NCI-H2171 treated with DMSO at 0.1 percent for 48 hours (cell line): ENCODE measurements at regions not wholly inside any gene's neighbourhood (a gene's known extent, or its start where the extent isn't known, plus 50 kb on each side); places are given as distances from the start of the nearest gene placed in this dataset.

Experiments used
- DNase-seq: peaks from one replicate; lab custom pipeline; 2025; lab: John Stamatoyannopoulos, UW

GRCh38 chr3:166205158-166205557 lies 367.9 kb upstream of the BCHE start:
- DNase-seq: no peak

DNA sequence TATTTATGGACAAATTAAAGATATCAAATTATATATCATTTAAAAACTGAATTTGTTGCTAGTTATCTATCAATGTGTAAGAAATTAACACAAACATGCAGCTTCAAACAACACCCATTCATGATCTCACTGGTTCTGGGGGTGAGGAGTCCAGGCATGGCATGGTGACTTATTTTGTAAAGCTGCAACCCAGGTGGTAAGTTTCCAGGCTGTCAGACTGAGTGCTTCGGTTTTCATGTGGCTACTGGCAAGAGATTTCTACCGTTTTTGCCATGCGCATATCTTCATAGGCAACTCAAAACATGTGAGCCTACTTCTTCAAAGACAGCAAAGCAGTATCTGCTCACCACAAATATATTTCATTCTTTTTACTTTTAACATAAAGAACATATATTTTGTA lies 364.3 kb upstream of the BCHE start:
- no peak for DNase-seq

GRCh38 chr3:166199491-166199890 lies 362.3 kb upstream of the BCHE start:
- DNase-seq: no peak

GRCh38 chr3:166195808-166196207 lies 358.6 kb upstream of the BCHE start:
- no peak for DNase-seq

GRCh38 chr3:166191411-166191810 lies 354.2 kb upstream of the BCHE start:
- DNase-seq: no peak

DNA sequence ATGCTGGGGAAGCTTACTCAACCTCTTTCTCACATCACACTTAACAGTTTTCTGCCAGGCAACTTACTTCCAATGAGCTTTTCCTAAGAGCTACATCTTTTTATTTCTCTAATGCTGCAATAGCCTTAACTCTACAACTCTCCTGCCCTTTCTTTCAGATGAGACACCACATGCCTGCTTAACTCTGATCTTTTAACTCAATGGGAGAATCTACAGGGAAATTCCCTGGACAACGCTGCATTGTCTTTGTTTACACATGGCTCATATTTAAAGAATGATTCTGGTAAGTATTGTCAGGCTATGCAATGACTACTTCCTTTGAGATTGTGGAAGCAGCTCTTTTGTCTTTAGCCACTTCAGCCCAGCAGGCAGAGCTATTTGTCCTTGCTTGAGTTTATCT lies 353.1 kb upstream of the BCHE start:
- no peak for DNase-seq

DNA sequence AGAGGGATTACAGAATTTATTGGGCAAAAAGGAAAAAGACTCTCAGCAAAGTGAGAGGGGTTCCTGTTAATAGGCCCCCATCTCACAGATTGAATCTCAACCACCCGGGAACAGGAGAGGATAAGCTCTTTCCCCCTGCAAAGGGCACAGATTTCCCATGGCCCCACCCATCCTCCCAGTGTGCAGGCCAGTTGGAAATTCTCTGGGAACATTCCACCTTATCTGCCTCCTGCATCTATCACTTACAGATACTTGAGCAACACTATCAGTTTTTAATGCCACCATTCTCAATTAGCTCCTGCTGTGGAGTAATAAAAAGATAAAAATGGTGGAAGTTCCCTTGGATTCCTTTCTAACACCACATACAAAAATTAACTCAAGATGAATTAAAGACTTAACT lies 350.0 kb upstream of the BCHE start:
- no peak for DNase-seq

DNA sequence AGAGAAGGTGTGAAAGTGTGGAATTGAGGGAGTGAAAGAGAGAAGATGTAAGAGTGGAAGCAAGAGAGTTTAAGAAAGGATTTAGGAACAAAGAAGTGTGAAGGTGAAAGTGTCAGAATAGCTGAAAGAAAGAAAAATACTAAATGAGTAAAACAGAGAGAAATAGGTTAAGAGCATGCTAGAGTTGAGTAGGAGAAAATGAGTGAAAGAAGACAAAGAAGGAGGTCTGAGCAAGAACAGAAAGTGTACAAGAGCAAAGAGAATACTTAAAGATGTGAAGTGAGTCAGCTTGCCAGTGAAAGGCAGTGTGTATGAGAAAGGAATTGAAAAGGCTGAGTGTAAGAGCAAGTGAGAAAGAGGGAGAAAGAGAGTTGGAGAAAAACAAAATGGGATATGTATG lies 348.8 kb upstream of the BCHE start:
- DNase-seq: no peak

GRCh38 chr3:166177130-166177529 lies 339.9 kb upstream of the BCHE start:
- no peak for DNase-seq

DNA sequence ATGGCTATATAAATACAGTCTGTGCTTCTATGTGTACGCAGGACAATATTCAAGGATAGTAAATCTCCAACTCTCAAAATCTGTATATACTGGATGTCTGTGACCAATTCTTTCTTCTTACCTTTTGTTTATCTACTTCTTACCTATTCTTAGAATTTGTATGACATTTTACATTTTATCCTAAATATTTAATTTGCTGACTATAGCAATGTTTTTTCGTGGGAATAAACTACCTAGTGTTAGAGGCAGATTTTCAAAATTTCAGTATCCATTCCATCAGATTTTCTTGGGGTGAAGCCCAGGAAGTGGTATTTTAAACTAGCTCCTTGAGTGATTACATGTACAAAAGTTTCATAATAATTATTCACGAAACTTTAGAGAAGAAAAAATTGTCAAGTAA lies 334.5 kb upstream of the BCHE start:
- DNase-seq: no peak

GRCh38 chr3:166169681-166170080 lies 332.5 kb upstream of the BCHE start:
- DNase-seq: no peak

DNA sequence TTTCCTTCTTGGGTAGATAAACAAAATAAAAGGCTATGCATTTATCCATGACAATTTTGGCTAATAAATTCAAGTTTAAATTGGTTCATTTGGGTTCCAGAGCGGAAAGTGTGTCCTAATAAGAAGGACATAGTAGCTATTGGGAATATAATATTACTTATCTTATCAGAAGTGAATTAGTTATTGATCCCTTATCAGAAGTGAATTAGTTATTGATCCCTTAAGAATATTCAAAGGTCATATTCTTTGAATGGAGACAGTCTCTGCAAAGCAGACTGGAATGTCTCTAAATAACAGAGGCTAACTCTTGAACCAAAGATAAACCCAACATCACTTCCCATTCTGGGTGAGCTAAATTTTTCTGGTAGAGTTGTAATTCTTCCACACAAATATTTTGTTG lies 290.7 kb upstream of the BCHE start:
- DNase-seq: no peak

- no peak for DNase-seq
These were observed 288.0 kb upstream of the BCHE start for GRCh38 chr3:166125179-166125578.

GRCh38 chr3:166123576-166123975 lies 286.4 kb upstream of the BCHE start:
- no peak for DNase-seq

- no peak for DNase-seq
These were observed 285.9 kb upstream of the BCHE start for GRCh38 chr3:166123088-166123487.

- DNase-seq: no peak
These were observed 280.8 kb upstream of the BCHE start for GRCh38 chr3:166118049-166118448.

- no peak for DNase-seq
These were observed 277.2 kb upstream of the BCHE start for GRCh38 chr3:166114448-166114847.

- DNase-seq: no peak
These were observed 274.3 kb upstream of the BCHE start for GRCh38 chr3:166111562-166111961.

DNA sequence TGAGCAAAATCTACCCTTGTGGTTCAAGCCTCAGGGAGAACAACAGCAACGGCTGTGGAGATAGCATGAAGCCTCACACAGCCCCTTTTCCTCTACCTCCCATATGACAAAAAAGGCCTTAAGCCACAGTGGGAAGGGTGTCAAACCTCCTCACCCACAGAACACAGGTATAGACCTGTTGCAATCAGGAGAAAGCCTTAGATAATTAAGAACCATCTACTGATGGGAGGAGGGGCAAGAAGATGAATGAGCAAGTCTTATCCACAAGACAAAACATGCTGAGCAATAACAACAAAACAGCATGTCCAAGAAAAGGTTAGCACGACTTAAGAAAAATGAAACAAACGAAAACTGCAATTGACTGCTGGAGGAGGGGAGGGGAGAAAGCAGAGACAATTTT lies 272.9 kb upstream of the BCHE start:
- DNase-seq: no peak

GRCh38 chr3:166104938-166105337 lies 267.7 kb upstream of the BCHE start:
- DNase-seq: no peak

- DNase-seq: no peak
These were observed 263.5 kb upstream of the BCHE start for GRCh38 chr3:166100730-166101129.

DNA sequence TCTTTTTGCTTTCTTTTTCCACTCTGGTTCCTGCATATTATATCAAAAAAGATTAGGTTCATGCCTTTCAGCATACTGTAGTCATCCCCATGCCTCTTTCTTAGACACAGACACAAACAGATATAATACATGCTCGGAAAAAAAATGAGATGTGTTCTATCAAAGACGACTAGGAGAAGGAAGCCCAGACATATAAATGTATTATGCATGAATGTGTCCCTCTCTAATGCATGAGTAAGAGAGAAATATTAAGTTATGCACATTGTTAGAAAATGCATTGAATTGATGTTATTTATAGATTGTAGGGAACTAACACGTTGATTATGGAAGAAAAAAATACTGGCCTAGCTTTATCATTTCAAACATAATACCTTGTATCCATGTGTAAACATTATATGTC lies 252.4 kb upstream of the BCHE start:
- DNase-seq: no peak

DNA sequence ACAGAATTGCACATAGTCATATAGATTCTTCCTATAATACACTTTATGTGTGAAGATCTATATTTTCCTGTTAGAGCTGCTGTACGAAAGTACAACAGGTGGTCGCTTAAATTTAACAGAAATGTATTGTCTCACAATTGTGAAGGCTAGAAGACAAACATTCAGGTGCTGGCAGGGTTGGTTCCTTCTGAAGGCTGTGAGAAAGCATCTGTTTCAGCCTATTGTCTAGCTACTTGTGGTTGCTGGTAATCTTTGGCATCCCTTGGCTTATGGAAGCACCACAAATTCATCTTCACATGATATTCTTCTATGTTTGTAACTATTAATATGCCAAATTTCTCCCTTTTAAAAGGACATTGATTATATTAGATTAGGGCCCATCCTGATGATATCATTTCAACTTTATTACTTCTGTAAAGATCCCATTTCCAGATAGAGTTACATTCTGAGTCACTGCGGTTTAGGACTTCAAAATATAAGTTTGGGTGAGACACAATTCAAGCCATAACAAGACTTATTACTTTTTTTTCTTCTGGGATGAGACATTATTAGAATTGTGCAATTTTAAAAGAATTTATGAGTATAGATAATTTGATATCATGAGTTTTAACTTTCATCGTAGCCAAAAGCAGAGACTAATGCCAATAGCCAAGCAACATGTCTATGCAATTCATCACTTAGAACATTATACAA lies 248.1 kb upstream of the BCHE start:
- no peak for DNase-seq

- no peak for DNase-seq
These were observed 242.9 kb upstream of the BCHE start for GRCh38 chr3:166080096-166080495.

DNA sequence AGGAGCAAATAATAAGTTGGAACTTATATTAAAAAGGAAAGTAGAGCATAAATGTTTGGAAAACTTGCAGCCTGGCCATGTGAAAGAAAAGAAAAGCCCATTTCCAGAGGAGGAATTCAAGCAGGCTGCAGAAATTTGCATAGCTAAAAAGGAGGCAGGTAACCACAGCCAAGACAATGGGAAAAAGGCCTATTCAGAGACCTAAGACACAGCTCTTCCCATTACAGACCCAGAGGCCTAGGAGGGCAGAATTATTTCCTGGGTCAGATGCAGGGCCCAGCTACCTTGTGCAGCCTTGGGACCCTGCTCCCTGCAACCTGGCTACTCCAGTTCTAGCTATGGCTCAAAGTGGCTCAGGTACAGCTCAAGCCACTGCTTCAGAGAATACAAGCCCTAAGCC lies 234.6 kb upstream of the BCHE start:
- DNase-seq: no peak
